GM10266 (cell line): ENCODE measurements at regions not wholly inside any gene's neighbourhood (a gene's known extent, or its start where the extent isn't known, plus 50 kb on each side); places are given as distances from the start of the nearest gene placed in this dataset.
"Not testable (repeated sequence)": the region's sequence is repeated elsewhere in the genome, so short reads cannot be mapped to it uniquely, and the experiment has no call there.

Source experiments
- DNase-seq: peaks from one replicate; pipeline ENCODE4 v3.0.0; 2012; ENCODE audit errors: extremely low spot score
- TF ChIP-seq, protein P1 (sequence below): IDR thresholded peaks from 2 replicates; pipeline ENCODE4 v1.5.1; 2012; ENCODE audit warnings: mild to moderate bottlenecking, low read depth; ENCODE audit not compliant: control insufficient read depth, insufficient read depth; ENCODE audit errors: missing control alignments

DNA sequence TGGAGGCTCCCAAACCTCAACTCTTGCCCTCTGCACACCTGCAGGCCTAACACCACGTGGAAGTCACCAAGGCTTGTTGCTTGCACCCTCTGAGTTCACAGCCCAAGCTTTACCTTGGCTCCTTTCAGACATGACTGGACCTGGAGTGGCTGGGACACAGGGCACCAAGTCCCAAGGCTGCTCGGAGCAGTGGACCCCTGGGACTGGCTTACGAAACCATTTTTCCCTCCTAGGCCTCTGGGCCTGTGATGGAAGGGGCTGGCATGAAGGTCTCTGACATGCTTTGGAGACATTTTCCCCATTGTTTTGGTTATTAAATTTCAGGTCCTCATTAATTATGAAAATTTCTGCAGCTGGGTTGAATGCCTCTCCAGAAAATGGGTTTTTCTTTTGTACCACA lies 994.4 kb upstream of the NUDT12 start:
- DNase-seq, result no peak
- TF ChIP-seq, protein P1, sequence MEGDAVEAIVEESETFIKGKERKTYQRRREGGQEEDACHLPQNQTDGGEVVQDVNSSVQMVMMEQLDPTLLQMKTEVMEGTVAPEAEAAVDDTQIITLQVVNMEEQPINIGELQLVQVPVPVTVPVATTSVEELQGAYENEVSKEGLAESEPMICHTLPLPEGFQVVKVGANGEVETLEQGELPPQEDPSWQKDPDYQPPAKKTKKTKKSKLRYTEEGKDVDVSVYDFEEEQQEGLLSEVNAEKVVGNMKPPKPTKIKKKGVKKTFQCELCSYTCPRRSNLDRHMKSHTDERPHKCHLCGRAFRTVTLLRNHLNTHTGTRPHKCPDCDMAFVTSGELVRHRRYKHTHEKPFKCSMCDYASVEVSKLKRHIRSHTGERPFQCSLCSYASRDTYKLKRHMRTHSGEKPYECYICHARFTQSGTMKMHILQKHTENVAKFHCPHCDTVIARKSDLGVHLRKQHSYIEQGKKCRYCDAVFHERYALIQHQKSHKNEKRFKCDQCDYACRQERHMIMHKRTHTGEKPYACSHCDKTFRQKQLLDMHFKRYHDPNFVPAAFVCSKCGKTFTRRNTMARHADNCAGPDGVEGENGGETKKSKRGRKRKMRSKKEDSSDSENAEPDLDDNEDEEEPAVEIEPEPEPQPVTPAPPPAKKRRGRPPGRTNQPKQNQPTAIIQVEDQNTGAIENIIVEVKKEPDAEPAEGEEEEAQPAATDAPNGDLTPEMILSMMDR, result no peak

DNA sequence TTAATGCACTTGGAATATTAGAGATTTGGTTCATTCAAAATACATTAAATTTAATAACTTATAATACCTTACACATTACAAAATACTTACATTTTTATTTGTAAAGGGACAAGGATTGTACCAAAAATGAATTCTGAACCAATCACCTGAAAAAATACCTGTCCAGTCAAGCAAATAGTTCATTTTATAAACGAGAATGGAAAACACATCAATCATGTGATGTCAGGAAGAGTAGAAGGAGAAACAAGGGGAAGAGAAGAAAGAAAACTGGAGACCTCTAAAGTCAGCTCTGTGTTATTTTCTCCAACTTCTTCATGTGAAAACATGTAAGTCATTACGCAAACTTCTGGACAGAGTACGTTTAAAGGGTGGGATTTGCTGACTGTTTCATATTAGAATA lies 989.0 kb upstream of the NUDT12 start:
- no peak for DNase-seq
- TF ChIP-seq, protein P1, result no peak

DNA sequence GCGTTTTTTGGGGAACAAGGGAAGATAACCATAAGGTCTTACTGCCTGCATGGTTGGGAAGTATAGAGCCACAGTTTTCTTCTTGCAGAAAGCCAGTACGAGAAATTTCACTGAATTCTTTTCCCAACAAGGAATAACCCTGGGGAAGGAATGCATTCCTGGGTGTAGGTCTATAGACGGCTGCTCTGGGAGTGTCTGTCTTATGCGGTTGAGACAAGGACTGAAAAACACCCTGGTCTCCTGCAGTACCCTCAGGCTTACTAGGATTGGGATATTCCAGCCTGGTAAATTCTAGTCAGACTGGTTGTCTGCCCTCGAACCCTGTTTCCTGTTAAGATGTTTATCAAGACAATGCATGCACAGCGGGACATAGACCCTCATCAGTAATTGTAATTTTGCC lies 984.3 kb upstream of the NUDT12 start:
- not testable (repeated sequence) for DNase-seq

DNA sequence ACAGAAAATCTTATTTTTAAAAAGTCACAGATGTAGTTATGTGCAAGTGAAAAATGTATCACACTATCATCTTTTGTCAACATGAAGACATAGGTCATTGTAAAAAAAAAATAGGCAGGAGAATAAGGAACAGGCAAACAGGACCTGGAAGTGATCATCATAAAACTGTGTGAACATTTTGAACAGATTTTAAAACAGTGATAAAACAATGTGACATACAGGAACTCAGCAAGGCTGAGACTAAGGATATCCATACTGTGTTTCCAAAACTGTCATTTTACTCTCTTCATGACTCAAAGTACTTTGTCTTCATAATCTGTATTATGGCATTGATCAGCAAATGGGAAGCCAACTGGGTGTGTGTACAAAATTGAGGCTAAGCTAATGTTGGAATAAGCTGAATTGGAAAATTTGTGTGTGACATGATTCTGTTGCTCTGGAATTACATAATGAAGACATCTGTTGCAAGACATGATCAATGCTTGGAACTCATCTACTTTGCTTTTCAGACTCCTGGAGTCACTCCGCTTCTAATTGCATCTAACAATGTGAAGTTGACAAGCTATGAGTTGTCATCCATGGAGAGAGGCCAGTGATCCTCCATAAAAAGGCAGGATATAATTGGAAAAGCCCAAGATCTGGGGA lies 978.7 kb upstream of the NUDT12 start:
- no peak for DNase-seq
- TF ChIP-seq, protein P1, result no peak

DNA sequence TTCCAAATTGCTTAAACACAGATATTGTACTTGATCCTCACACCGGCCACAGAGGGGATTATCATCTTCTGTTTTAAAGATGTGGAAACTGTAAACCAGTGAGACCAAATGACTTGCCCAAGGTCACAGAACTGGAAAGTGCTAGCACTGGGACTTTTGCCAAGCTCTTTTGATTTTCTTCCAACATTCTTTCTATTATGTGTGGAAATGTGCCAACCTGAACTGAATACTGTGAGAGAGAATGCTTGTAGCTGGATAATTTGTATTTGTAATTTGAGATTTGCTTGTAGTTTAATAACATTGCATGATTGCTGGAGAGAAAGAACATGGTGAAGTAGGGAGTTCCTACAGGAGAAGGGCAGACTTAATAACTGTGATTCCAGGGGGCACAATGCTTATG lies 977.9 kb upstream of the NUDT12 start:
- DNase-seq, result no peak
- TF ChIP-seq, protein P1, result no peak

DNA sequence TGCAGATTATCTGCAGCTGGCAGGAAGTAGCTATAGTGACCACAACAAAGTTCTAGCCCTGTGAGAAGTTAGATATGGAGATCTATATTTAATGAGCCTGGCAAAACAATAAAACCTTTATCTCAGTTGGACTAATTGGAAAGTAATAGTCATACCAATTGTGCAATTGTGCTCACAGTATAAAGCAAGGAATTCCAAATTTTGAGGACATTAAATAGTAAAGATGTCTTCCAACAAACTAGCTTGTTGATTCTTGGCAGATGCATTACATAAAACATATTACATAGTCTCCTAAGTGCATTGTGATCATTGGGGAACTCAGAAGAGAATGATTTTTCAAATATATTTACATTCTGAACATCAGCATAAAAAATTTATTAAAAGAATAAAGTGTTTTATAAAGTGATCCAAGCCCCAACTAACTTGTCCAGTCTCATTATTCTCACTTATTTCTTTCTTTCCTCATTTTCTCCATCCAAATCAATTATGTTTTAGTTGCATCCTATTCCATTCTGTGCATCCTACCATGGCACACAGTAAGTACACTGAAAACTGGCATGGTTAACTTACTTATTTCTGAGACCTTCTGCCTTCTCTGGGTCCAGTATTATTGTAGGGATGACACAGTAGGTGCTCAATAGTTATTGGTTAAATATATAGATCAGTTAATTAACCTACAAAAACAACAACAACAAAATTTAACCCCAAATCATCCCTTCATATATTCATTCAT lies 977.2 kb upstream of the NUDT12 start:
- no peak for DNase-seq
- TF ChIP-seq, protein P1, result no peak

DNA sequence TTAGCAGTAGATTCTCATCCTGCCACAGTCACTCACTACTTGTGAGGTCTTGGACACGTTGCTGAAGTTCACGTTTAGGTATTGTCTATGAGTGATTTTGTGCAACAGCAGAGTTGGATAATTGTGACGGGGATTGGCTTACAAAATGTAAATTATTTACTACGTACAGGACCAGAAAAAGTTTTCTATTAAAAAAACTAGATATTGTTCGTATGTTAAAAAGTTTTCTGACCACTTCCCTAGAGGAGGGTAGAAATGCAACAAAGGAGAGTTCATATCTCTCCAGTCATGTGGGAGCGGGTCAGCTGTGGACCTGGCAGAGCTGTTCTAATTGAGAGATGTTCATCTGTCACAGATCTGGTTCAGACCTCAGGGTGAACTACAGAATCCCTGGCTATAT lies 976.1 kb upstream of the NUDT12 start:
- TF ChIP-seq, protein P1, result no peak
- no peak for DNase-seq
